WTC11 (cell line): ENCODE measurements at regions not wholly inside any gene's neighbourhood (a gene's known extent, or its start where the extent isn't known, plus 50 kb on each side); places are given as distances from the start of the nearest gene placed in this dataset.

Source experiments
- NFYB ChIP-seq: sonication (generic); formaldehyde crosslinking; conservative IDR thresholded peaks from 2 replicates; pipeline ENCODE4 v1.8.0; 2022; ENCODE audit warnings: low read depth, missing genetic modification reagents
- SMAD3 ChIP-seq: sonication (generic); formaldehyde crosslinking; IDR thresholded peaks from 2 replicates; pipeline ENCODE4 v1.8.0; 2022; ENCODE audit warnings: missing genetic modification reagents, mild to moderate bottlenecking, borderline replicate concordance
- TEAD4 ChIP-seq: sonication (generic); formaldehyde crosslinking; IDR thresholded peaks from 2 replicates; pipeline ENCODE4 v1.8.0; 2022; ENCODE audit warnings: mild to moderate bottlenecking, missing genetic modification reagents
- ZNF138 ChIP-seq: sonication (generic); formaldehyde crosslinking; conservative IDR thresholded peaks from 2 replicates; pipeline ENCODE4 v1.8.1; 2022; ENCODE audit warnings: mild to moderate bottlenecking, moderate library complexity, missing genetic modification reagents
- ZNF281 ChIP-seq: sonication (generic); formaldehyde crosslinking; IDR thresholded peaks from 2 replicates; pipeline ENCODE4 v1.8.0; 2023; ENCODE audit warnings: mild to moderate bottlenecking, missing genetic modification reagents
- ZNF512 ChIP-seq: sonication (generic); formaldehyde crosslinking; IDR thresholded peaks from 2 replicates; pipeline ENCODE4 v1.8.1; 2022; ENCODE audit warnings: missing genetic modification reagents, borderline replicate concordance
- TF ChIP-seq, protein P1 (sequence below): sonication (generic); formaldehyde crosslinking; IDR thresholded peaks from 2 replicates; pipeline ENCODE4 v1.8.1; 2023; ENCODE audit warnings: mild to moderate bottlenecking, missing genetic modification reagents, borderline replicate concordance
- TF ChIP-seq, protein P2 (sequence below): fragments of 200-600 bp; IDR thresholded peaks from 2 replicates; pipeline ENCODE4 v1.8.0; 2022; ENCODE audit warnings: antibody characterized with exemption
- TF ChIP-seq, protein P3 (sequence below): fragments of 250-450 bp; sonication (Bioruptor Pico); IDR thresholded peaks from 2 replicates; pipeline ENCODE4 v2.1.2; 2022; ENCODE audit warnings: mild to moderate bottlenecking, moderate library complexity

- TF ChIP-seq, protein P1, sequence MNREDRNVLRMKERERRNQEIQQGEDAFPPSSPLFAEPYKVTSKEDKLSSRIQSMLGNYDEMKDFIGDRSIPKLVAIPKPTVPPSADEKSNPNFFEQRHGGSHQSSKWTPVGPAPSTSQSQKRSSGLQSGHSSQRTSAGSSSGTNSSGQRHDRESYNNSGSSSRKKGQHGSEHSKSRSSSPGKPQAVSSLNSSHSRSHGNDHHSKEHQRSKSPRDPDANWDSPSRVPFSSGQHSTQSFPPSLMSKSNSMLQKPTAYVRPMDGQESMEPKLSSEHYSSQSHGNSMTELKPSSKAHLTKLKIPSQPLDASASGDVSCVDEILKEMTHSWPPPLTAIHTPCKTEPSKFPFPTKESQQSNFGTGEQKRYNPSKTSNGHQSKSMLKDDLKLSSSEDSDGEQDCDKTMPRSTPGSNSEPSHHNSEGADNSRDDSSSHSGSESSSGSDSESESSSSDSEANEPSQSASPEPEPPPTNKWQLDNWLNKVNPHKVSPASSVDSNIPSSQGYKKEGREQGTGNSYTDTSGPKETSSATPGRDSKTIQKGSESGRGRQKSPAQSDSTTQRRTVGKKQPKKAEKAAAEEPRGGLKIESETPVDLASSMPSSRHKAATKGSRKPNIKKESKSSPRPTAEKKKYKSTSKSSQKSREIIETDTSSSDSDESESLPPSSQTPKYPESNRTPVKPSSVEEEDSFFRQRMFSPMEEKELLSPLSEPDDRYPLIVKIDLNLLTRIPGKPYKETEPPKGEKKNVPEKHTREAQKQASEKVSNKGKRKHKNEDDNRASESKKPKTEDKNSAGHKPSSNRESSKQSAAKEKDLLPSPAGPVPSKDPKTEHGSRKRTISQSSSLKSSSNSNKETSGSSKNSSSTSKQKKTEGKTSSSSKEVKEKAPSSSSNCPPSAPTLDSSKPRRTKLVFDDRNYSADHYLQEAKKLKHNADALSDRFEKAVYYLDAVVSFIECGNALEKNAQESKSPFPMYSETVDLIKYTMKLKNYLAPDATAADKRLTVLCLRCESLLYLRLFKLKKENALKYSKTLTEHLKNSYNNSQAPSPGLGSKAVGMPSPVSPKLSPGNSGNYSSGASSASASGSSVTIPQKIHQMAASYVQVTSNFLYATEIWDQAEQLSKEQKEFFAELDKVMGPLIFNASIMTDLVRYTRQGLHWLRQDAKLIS (CRISPR knock-in tag): no peak
- TF ChIP-seq, protein P2, sequence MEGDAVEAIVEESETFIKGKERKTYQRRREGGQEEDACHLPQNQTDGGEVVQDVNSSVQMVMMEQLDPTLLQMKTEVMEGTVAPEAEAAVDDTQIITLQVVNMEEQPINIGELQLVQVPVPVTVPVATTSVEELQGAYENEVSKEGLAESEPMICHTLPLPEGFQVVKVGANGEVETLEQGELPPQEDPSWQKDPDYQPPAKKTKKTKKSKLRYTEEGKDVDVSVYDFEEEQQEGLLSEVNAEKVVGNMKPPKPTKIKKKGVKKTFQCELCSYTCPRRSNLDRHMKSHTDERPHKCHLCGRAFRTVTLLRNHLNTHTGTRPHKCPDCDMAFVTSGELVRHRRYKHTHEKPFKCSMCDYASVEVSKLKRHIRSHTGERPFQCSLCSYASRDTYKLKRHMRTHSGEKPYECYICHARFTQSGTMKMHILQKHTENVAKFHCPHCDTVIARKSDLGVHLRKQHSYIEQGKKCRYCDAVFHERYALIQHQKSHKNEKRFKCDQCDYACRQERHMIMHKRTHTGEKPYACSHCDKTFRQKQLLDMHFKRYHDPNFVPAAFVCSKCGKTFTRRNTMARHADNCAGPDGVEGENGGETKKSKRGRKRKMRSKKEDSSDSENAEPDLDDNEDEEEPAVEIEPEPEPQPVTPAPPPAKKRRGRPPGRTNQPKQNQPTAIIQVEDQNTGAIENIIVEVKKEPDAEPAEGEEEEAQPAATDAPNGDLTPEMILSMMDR: no peak
- TF ChIP-seq NFYB (no peak), TEAD4 (CRISPR knock-in tag) (no peak), ZNF512 (no peak), SMAD3 (CRISPR knock-in tag) (no peak), ZNF281 (no peak), ZNF138 (CRISPR knock-in tag) (no peak)
- TF ChIP-seq, protein P3, sequence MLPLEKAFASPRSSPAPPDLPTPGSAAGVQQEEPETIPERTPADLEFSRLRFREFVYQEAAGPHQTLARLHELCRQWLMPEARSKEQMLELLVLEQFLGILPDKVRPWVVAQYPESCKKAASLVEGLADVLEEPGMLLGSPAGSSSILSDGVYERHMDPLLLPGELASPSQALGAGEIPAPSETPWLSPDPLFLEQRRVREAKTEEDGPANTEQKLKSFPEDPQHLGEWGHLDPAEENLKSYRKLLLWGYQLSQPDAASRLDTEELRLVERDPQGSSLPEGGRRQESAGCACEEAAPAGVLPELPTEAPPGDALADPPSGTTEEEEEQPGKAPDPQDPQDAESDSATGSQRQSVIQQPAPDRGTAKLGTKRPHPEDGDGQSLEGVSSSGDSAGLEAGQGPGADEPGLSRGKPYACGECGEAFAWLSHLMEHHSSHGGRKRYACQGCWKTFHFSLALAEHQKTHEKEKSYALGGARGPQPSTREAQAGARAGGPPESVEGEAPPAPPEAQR (CRISPR knock-in tag): no peak
These were observed 58.9 kb upstream of the TEX51 start for GRCh38 chr2:126839796-126840195.
